A549 (cell line): ENCODE measurements at regions not wholly inside any gene's neighbourhood (a gene's known extent, or its start where the extent isn't known, plus 50 kb on each side); places are given as distances from the start of the nearest gene placed in this dataset.

Experiments used
- EP300 ChIP-seq, 2 experiments: fragments of >200 bp; sonication (Bioruptor Twin); formaldehyde crosslinking; IDR thresholded peaks; 2 replicates in 1 of 2; 3 replicates in 1 of 2; pipeline ENCODE4 v1.6.1; 2016 to 2017
- GATA3 ChIP-seq: IDR thresholded peaks from 2 replicates; pipeline ENCODE4 v1.6.1; 2012; ENCODE audit warnings: borderline replicate concordance
- HDAC2 ChIP-seq: fragments of 200-600 bp; sonication (generic); IDR thresholded peaks from 2 replicates; pipeline ENCODE4 v1.6.1; 2016
- HOXB5 ChIP-seq: fragments of 250-450 bp; sonication (Bioruptor Pico); IDR thresholded peaks from 2 replicates; pipeline ENCODE4 v1.5.0; 2020; ENCODE audit warnings: mild to moderate bottlenecking, moderate library complexity
- KDM1A ChIP-seq: fragments of 200-600 bp; sonication (generic); IDR thresholded peaks from 2 replicates; pipeline ENCODE4 v1.6.1; 2016; ENCODE audit warnings: low read depth, mild to moderate bottlenecking
- MAZ ChIP-seq: fragments of 150-350 bp; IDR thresholded peaks from 2 replicates; pipeline ENCODE4 v1.6.1; 2014; ENCODE audit warnings: antibody characterized with exemption, low read depth, low read length, borderline replicate concordance
- POLR2A ChIP-seq: IDR thresholded peaks from 2 replicates; pipeline ENCODE4 v1.6.1; 2012; ENCODE audit warnings: mild to moderate bottlenecking, low read length
- POLR2AphosphoS2 ChIP-seq: conservative IDR thresholded peaks from 2 replicates; pipeline ENCODE4 v1.6.1; 2012; ENCODE audit warnings: low read length, improper control_type of control experiment, inconsistent platforms
- RFX5 ChIP-seq: fragments of 450-650 bp; IDR thresholded peaks from 2 replicates; pipeline ENCODE4 v1.7.1; 2014; ENCODE audit warnings: antibody characterized with exemption, mild to moderate bottlenecking, moderate library complexity
- SMC3 ChIP-seq: fragments of >200 bp; sonication (Bioruptor Twin); formaldehyde crosslinking; IDR thresholded peaks from 3 replicates; pipeline ENCODE4 v1.6.1; 2018; ENCODE audit warnings: inconsistent platforms
- TF ChIP-seq, protein P1 (sequence below): fragments of 200-600 bp; sonication (generic); IDR thresholded peaks from 2 replicates; pipeline ENCODE4 v1.6.1; 2016; ENCODE audit warnings: antibody characterized with exemption, mild to moderate bottlenecking, moderate library complexity
- TF ChIP-seq, protein P2 (sequence below): IDR thresholded peaks from 2 replicates; pipeline ENCODE4 v1.6.1; 2012
- TF ChIP-seq, protein P3 (sequence below): fragments of >200 bp; sonication (Bioruptor Twin); formaldehyde crosslinking; IDR thresholded peaks from 3 replicates; pipeline ENCODE4 v1.5.1; 2016

DNA sequence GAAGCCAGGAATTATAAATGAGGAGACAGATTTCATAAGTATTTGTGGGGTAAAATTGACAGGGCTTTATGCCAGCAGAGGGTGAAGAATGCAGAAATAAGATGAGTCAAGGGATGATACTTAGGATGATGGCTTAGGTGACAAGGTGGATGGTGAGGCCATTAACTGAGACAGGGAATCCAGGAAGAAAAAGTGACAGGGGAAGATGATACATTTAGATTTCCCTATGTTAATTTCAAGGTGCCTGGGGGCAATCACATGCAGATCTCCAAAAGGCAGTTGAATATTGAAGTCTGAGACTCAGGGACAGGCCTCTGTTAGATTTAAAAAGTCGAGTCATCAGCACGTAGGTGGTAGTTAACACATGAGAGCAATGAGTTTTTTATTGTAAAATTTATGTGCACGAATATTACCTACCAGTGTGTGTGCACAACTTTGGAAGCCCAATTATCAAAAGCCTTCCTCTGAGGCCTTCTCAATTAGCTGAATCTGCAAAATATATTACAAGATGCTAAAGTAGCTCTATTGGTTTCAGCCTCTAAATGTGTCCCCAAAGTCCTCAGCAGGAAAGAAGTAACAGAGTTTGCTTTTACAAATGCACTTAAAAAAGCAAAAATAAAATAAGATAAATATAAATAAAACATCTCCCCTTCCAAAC, 67.9 kb upstream of the CHL1 start:
- TF ChIP-seq RFX5 (no peak), POLR2AphosphoS2 (no peak), EP300 (IDR thresholded peaks at IDR 0.05) (no peak), POLR2A (no peak), KDM1A (no peak), MAZ (no peak), HDAC2 (no peak), SMC3 (no peak), HOXB5 (CRISPR knock-in tag) (no peak), GATA3 (no peak)
- TF ChIP-seq, protein P1, sequence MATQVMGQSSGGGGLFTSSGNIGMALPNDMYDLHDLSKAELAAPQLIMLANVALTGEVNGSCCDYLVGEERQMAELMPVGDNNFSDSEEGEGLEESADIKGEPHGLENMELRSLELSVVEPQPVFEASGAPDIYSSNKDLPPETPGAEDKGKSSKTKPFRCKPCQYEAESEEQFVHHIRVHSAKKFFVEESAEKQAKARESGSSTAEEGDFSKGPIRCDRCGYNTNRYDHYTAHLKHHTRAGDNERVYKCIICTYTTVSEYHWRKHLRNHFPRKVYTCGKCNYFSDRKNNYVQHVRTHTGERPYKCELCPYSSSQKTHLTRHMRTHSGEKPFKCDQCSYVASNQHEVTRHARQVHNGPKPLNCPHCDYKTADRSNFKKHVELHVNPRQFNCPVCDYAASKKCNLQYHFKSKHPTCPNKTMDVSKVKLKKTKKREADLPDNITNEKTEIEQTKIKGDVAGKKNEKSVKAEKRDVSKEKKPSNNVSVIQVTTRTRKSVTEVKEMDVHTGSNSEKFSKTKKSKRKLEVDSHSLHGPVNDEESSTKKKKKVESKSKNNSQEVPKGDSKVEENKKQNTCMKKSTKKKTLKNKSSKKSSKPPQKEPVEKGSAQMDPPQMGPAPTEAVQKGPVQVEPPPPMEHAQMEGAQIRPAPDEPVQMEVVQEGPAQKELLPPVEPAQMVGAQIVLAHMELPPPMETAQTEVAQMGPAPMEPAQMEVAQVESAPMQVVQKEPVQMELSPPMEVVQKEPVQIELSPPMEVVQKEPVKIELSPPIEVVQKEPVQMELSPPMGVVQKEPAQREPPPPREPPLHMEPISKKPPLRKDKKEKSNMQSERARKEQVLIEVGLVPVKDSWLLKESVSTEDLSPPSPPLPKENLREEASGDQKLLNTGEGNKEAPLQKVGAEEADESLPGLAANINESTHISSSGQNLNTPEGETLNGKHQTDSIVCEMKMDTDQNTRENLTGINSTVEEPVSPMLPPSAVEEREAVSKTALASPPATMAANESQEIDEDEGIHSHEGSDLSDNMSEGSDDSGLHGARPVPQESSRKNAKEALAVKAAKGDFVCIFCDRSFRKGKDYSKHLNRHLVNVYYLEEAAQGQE: no peak
- TF ChIP-seq, protein P2, sequence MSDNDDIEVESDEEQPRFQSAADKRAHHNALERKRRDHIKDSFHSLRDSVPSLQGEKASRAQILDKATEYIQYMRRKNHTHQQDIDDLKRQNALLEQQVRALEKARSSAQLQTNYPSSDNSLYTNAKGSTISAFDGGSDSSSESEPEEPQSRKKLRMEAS: no peak
- TF ChIP-seq, protein P3, sequence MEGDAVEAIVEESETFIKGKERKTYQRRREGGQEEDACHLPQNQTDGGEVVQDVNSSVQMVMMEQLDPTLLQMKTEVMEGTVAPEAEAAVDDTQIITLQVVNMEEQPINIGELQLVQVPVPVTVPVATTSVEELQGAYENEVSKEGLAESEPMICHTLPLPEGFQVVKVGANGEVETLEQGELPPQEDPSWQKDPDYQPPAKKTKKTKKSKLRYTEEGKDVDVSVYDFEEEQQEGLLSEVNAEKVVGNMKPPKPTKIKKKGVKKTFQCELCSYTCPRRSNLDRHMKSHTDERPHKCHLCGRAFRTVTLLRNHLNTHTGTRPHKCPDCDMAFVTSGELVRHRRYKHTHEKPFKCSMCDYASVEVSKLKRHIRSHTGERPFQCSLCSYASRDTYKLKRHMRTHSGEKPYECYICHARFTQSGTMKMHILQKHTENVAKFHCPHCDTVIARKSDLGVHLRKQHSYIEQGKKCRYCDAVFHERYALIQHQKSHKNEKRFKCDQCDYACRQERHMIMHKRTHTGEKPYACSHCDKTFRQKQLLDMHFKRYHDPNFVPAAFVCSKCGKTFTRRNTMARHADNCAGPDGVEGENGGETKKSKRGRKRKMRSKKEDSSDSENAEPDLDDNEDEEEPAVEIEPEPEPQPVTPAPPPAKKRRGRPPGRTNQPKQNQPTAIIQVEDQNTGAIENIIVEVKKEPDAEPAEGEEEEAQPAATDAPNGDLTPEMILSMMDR: no peak
